GM19328 (cell line): ENCODE measurements at regions not wholly inside any gene's neighbourhood (a gene's known extent, or its start where the extent isn't known, plus 50 kb on each side); places are given as distances from the start of the nearest gene placed in this dataset.
"Not testable (repeated sequence)": the region's sequence is repeated elsewhere in the genome, so short reads cannot be mapped to it uniquely, and the experiment has no call there.

ENCODE experiments used
- ATAC-seq: cut with Tn5 transposase; IDR thresholded peaks from one replicate; pipeline ENCODE4 v1.9.1; 2021; ENCODE audit warnings: mild to moderate bottlenecking, moderate library complexity; ENCODE audit not compliant: unreplicated experiment

DNA sequence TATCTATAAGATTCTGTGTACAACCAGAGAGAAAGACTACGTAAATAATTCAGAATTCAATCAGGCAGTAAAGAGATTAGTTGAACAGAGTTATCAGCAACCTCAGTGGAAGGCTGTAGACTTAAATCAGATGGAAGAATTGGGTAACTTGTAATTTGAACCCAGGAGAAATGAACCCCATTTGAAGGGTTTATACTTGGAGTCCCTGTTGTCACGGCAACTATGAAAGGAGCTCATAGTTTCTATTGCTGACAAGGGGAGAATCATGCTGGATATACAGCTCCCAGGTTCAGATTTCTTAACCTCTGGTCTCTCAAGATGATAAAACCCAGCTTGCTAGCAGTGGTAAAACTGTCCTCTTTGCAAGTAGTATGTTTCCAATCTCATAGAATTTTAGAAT, 54.4 kb upstream of the BMP4 start:
- ATAC-seq: no peak

DNA sequence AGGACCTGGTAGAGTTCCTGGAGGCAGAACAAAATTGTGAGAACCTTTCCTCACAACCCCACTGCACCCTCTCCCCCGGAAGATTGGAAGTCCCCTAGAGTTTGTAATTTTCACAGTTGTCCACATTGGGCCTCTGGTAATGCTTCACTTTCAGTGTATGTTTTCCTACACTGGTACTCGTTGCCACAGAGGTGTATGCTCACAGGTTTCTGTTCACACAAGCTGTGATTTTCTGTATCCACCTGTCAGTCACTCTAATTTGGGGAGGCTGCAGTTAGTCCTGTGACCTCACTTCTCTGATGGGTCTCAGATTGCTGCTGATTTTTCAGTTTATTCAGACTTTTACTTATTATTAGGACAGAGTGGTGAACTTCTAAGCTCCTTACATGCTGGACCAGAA, 66.4 kb upstream of the BMP4 start:
- no peak for ATAC-seq

DNA sequence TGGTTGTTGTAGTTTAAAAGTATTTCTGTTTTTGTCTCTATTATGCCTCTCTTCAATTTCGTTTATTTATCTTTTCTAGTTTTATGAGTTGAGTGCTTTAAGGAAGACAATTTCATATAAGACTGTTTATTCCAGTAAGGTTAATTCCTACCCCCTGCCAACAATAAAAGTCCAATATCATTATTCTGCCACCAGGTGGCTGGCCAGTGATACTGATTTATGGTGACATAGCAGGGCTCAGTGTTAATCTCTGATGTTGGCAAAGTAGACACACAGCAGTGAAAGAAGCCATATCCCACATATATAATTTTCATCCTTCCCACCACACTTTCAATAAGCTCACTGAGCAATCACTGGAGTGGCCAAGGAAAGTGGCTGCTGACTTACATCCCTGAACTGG, 69.0 kb upstream of the BMP4 start:
- no peak for ATAC-seq

DNA sequence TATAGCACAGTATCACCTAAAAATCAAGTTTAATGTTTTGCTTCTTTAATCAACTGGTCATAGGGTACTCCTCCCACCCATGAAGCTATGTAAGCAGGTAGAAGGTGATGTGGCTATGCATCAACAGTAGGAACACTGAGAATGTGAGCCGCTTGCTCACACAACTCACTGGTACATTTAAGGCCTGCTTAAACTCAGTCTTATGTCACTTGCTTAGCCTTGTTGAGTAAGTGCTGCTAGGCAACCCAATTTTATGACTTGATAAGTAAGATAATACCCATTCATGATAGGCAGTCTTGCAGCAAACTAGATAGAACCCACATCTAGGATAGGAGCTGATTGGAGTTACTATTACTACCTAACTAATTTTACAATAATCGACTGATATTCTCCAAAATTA, 70.0 kb upstream of the BMP4 start:
- no peak for ATAC-seq

DNA sequence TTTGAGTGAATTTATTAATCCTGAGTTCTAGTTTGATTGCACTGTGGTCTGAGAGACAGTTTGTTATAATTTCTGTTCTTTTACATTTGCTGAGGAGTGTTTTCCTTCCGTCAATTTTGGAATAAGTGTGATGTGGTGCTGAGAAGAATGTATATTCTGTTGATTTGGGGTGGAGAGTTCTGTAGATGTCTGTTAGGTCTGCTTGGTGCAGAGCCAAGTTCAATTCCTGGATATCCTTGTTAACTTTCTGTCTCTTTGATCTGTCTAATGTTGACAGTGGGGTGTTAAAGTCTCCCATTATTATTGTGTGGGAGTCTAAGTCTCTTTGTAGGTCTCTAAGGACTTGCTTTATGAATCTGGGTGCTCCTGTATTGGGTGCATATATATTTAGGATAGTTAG, 74.4 kb upstream of the BMP4 start:
- ATAC-seq: not testable (repeated sequence)

DNA sequence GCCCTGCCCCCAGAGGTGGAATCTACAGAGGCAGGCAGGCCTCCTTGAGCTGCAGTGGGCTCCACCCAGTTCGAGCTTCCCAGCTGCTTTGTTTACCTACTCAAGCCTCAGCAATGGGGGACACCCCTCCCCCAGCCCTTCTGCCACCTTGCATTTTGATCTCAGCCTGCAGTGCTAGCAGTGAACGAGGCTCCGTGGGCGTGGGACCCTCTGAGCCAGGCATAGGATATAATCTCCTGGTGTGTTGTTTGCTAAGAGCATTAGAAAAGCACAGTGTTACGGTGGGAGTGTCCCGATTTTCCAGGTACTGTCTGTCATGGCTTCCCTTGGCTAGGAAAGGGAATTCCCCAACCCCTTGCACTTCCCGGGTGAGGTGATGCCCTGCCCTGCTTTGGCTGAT, 76.7 kb upstream of the BMP4 start:
- not testable (repeated sequence) for ATAC-seq

DNA sequence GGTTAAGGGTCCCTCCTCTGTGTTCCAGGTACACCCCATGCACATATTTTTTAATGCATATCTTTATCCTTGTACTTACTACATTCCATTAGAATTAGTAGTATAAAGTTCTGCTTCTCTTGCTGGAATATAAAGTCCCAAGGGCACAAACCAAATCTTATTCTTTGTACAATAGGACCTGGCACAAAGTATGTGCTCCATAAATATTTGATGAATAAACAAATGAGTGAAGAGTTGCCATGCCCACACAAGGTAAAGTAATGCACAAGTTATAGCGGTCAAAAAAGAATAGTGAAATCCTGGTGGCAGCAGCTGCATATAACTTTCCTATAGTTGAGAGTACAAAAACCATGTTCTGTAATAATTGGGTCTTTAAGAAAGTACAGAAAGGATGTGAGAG, 82.1 kb upstream of the BMP4 start:
- ATAC-seq: no peak

DNA sequence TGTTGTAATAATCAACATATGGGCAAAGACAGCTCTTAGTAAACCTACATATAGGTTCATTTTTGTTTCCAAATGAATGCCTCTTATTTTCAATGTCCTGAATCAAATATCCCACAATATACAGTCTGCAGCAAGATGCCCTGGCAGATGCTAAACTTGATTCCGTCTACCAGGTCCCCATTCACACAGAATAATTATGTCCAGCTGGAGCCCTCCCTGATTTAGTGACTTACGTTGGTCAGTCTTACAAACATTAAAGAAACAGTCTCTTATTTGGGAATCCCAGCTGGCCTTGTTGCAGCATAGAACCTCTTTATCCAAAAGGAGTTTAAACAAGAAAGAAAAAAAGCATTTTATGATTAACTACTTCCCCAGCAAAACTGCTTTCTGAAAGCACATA, 82.7 kb upstream of the BMP4 start:
- ATAC-seq: no peak

DNA sequence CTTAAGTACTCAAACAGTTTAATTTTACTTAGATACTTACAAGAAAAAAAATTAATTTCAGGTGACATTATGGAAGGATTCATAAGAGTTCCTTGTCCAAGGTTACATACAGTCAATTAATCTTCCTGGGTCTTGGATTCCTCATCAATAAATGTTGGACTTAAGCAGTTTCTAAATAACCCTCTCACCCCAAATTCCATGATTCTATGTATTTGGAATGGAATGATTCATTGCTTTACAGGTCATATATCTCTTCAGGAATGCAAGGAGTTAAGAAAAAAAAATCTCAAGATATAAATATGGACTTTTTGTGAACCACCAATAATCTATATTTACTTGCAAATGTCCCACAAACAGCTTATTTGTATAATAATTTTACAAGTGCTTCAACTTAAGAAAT, 84.2 kb upstream of the BMP4 start:
- no peak for ATAC-seq

DNA sequence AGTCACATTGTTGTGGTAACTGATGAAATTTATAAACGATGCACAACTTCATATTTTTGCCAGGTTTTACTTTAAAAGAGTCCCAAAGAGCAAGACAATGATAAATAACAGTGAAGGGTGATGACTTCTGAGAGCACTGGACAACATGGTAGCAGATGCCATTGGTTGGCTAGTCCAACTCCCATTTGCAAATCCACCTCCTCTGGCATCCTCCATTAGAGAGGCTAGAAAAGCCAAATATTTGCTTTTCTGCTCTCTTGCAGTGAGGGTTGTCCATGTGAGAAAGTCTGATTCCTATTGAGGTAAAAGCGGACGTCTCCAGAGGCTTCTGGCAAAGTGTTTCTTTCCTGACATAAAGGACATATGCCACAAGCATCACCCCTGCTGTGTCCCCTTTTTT, 89.6 kb upstream of the BMP4 start:
- ATAC-seq: no peak

DNA sequence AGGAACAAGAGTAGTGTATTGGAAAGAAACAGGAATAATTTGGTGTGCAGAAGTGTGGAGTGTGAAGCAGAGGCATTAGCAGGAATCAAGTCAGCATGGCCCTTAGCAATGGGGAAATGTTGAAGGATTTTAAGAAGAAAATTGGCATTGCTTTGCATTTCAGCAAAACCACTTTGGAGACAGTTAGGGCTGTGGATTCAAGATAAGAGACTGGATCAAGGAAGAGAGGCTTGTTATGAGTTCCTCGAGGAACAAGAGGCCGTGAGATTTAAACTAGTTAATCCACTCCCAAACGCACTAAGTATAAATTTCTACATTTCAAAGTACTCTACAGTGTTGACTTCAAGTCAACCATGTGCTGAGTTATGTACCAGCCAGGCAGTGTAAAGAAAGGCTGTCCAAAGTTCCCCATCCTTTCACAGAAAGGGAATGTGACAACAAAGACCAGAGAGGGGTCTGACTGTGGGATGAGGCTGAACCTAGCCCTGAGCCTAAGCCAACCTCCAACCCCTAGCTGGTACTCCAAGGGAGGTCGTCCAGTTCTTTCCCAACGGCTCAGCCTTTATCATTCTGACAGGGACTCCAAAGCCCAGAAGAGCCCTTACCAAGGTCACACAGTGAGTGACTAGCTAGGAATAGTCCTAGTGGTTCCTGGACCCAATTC, 91.2 kb upstream of the BMP4 start:
- ATAC-seq: no peak

DNA sequence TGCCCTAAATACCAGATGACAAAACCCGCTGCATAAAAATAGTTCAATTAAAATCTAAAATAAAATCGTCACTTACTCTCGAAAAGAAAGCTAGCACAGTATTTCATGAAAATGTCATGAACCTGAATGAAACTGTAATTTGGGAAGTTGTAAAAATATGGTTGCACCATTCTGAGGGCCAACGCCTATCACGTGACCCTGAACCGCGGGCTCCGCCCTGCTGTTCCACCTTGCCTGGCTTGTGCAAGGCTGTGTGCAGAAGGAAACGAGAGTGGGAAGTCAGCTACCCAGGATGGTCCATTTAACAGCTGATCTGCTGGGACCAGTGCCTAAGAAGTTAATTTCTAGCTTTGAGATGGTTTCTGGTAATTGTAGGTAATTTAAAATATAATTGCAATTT, 91.7 kb upstream of the BMP4 start:
- ATAC-seq: no peak

DNA sequence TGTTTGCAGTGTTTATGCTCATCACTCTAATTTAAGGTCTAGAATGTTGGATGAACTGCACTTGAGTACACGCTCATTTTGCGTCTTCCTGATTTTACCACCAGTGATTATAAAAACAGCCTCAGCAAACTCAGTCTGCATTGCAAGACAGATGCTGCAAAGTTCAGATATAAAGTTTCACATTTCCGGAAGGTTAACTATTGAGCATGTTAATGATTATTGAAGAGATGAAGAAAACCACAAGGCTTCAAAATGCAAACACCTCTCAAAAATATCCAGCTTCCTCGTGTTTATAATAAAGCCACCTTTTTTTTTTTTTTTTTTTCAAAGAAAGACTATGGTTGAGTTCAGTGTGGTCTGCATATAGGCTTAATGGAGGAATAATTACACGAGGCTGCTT, 92.1 kb upstream of the BMP4 start:
- ATAC-seq: no peak

DNA sequence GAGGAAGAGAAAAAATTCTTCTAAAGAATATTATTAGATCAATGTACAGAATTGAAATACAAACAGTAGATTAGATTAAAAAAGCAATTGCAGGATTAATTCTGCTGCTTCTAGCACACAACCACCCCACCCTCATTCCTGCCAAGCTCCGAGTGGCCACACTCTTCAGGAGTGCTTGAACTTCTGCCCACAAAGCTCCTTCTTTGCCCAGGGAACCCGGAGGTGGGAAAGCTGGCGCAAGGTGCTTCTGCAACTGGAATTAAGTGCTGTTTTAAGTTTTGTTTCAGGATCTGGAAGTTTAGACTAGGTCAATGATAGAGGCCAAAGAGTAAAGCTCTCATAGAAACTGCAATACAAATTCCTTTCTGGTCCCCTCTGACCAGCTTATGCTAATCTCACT, 94.1 kb upstream of the BMP4 start:
- no peak for ATAC-seq

DNA sequence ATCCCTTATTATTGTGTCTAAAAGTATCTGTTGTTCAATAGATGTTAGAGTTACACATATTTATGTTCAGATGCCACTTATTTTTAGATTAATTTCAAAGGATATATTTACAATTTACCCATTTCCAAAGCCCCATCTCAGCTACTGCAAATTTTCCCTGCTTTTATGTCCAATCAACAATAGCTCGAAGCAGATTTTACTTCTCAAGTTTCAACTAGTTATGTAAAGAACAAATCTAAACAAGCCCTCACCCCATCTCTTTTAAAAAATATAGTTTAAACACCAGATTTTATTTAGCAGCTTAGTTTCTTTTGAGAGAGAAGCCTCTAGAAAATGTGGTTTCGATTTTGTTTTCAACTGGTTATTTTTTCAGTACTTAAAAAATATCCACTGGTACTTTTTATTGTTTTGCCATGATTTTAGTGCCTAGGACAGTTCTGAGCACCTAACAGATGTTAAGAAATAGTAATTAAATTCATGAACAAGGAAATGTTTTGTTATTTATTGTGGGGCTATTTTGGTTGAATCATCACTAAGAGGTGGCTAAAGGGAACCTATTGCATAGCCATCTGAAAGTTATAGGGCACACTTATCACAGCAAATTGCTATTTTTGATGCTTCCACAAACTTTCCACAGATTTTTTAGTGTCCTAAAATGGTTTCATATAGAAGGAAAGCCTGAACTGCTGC, 96.2 kb upstream of the BMP4 start:
- ATAC-seq: no peak

DNA sequence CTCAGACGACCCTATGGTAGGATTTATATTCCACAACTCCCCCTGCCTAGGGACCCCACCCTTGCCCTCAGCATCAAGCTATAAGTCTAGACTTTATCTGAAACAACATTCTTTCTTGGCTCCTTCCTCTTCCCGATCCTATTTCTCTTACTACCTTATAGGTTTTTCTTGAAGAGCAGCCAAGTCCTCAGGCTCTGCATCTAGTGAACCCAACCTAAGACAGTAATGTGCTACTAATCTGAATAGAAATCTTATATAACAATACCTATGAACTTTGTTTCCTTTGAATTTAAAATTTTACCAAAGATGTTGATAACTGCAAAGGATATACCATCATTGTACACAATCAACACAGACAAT, 96.7 kb upstream of the BMP4 start:
- no peak for ATAC-seq

DNA sequence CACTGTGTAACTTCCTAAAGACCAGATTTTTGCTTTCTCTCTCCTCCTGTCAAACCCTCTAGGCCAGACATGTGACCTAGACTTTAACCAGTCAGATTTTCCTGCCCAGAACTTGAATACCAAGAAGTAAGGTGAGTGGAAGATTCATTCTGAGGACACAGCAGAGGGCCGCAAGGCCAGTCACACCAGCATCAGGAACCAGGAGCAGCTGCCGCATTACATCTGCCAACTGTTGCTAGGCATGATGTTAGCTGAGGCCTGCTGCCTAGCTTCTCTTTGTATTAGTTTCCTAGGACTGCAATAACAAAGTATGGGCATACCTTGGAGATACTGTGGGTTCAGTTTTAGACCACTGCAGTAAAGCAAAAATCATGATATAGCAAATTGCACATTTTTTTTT, 101.9 kb upstream of the BMP4 start:
- ATAC-seq: no peak

DNA sequence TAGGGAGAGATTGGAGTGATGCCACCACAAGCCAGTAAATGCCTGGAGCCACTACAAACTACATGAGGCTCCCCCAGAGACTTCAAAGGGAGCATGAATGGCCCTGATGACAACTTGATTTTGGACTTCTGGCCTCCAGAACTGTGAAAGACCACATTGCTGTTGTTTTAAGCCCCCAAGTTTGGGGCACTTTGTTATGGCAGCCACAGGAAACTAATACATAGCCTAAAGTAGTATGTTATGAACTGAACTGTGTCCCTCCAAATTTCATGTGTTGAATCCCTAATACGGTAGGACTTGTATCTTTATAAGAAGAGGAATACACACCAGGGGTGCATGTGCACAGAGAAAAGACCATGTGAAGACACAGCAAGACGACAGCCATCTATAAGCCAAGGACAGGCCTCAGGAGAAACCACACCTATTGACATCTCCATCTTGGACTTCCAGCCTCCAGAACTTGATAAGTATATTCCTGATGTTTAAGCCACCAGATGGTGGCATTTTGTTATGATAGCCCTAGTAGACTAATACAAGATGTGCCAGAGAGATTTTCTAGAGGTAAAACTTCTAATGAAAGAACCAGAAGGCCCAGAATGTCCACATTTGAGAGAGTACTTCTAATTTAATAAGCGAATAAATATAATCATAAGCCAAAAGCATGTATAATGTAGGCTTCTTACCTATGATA, 127.1 kb upstream of the BMP4 start:
- no peak for ATAC-seq

DNA sequence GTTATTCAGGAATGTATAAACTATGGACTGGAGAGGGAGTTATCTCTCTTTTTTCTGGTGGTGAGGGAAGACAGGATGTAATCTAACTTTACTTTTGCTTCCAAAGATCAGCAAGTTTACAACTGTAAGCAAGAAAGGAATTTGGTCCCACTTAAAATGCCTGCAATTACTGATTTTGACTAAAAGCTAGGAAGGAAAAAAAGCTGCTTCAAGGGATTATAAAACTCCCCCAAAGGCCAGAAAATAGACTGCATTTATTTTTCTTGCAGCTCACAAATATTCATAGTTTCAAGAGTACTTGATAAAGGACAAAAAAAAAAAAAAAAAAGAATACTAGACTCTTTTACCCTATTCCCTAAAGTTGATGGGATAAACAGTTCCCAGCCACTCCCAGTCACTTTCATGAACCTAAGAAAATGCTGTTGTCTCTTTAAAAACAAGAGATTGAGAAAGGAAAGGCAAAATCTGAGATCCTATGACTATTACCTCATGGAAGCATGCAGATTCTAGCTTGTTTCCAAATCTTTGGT, 128.7 kb upstream of the BMP4 start:
- ATAC-seq: no peak

DNA sequence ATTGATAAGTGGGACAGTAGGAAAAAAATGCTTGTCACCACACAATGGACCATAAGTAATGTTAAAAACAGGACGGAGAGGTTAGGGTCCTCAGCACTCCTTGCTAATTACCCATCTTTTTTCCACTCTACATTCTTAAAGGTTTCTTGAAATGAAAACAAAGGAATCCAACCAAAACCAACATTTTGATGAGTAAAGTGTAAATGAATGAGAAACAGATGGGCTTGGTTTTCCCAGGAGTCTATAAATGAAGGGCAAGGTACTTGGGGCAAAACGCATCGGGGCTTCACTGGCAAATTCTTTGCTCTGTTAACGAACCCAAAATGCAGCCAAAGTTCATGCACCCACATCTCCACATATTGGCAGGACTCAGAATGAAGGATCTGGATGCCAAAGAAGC, 129.2 kb upstream of the BMP4 start:
- no peak for ATAC-seq

DNA sequence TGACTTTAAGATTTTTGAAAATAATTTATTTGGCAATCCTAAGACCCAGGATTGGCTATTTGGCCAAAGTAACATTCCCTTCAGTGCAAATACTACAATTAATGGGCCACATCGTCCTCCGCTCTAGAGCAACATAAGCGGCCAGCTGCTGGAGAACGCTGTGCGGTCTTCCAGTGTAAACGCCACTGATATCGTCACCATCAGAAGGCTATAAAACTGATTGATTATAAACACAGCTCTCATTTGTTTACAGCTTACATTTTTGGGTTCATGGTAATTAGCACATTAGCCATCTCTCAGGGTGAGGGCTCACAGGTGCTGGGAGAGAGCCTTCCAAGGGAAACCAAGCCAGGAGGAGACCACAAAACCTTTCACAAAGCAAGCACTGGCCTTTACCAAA, 130.1 kb upstream of the BMP4 start:
- no peak for ATAC-seq

DNA sequence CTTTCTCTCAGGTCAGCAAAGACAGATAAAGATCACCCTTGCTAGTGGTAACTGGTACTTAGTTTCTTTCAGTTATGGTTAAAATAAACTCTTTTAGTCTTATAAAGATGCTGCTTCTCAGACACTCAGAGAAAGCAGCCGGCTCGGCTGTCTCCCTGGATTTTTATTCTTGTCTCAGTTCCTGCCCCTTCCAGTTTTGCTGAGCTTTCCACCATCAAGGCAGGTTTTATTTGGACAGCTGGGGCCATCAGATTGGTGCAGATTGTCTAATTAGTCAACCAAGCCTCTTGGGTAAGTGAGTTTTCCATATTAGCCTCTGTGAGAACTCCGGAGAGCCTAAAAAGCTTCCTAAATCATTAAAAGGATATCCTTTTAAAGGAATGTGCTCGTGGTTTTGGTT, 130.8 kb upstream of the BMP4 start:
- ATAC-seq: no peak
